Adrenal gland (tissue), 5 donors: ENCODE measurements at regions not wholly inside any gene's neighbourhood (a gene's known extent, or its start where the extent isn't known, plus 50 kb on each side); places are given as distances from the start of the nearest gene placed in this dataset.

Experiments
- CTCF ChIP-seq, 6 experiments: fragments of 450-650 bp in 4 of 6; fragments of 200-600 bp in 2 of 6; sonication (generic) in 1 of 6; IDR thresholded peaks; 1 replicate in 5 of 6; 2 replicates in 1 of 6; pipeline versions ENCODE4 v1.5.1 to v1.8.0; 2016 to 2021; ENCODE audit warnings: antibody characterized with exemption in 6 of 6, mild to moderate bottlenecking in 2 of 6, moderate library complexity in 1 of 6
- POLR2A ChIP-seq, 2 donors: fragments of 450-650 bp; IDR thresholded peaks; one replicate each; pipeline ENCODE4 v1.6.1; 2017; ENCODE audit warnings: antibody characterized with exemption in 2 of 2, mild to moderate bottlenecking in 2 of 2, moderate library complexity in 1 of 2
- donor health status: DM: no; HTN: no; CAD: no.

GRCh38 chr16:64253525-64253924, 868.3 kb downstream of the CDH11 start:
- TF ChIP-seq CTCF (IDR thresholded peaks at IDR 0.05): no peak
- TF ChIP-seq POLR2A (IDR thresholded peaks at IDR 0.05): no peak
